ENCODE measurements at regions not wholly inside any gene's neighbourhood (a gene's known extent, or its start where the extent isn't known, plus 50 kb on each side); places are given as distances from the start of the nearest gene placed in this dataset.
"Not testable (repeated sequence)": the region's sequence is repeated elsewhere in the genome, so short reads cannot be mapped to it uniquely, and the experiment has no call there.

DNA sequence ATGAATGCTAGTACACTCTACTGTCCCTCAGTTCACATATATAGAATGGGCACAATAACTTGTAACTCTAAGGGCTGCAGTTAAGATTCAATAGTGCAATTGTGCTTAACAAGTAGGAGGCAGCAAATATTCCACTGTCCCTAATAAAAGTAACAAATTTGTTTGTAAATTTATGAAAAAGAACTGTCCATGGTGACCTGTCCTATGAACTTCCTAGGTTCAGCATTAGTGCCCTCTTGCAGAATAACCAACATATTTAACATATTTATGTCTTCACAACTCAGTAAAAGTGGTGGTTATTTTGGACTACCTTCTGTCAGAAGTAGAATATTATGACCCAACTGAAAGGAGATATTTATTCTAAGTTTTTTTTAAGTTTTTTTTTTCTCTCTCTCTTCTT, 327.8 kb downstream of the CENPW start:
- DNase-seq (ENCODE audit: low spot score): no peak

DNA sequence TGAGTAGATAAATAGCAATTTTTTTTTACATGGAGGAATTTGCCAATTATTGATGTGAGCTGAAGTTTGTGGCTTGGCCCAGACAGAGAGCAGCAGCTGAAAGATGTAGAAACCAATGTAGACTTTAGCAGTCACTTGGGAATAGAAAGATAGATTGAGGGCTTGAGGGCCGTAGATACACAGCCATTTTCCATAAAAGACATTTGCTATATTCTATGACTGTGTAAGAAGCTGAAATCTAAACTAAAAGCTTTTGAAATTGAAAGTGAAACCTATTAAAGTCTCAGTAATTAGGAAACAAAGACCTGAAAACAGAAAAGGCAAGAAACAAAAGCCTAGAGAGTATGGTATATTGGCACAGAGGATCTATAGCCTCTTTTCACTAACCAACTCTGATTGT, 332.7 kb downstream of the CENPW start:
- DNase-seq (ENCODE audit: low spot score): no peak

GRCh38 chr6:126673749-126674148, 333.8 kb downstream of the CENPW start:
- not testable (repeated sequence) for DNase-seq (ENCODE audit: low spot score)

- DNase-seq (ENCODE audit: low spot score): no peak
Observed at GRCh38 chr6:126682440-126682839, 342.5 kb downstream of the CENPW start.

DNA sequence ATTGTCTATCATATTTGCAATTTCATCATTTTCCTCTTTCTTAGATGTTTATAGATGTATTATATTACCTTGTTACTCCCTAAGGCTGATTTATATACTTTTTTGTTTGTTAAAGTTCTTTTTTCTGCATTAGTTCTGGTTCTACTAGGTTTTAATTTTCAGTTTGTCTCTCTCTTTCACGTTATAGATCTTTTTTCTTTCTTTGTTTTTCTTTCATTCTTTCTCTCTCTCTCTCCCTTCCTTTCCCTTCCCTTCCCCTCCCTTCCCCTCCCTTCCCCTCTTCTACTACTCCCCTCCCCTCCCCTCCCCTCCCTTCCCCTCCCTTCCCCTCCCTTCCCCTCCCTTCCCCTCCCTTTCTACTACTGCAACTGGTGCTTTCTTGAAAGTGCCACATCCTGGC, 345.3 kb downstream of the CENPW start:
- DNase-seq (ENCODE audit: low spot score): no peak

- no peak for DNase-seq (ENCODE audit: low spot score)
Observed at GRCh38 chr6:126696921-126697693, 357.2 kb downstream of the CENPW start.

GRCh38 chr6:126698732-126699240, 358.9 kb downstream of the CENPW start:
- DNase-seq (ENCODE audit: low spot score): no peak

DNA sequence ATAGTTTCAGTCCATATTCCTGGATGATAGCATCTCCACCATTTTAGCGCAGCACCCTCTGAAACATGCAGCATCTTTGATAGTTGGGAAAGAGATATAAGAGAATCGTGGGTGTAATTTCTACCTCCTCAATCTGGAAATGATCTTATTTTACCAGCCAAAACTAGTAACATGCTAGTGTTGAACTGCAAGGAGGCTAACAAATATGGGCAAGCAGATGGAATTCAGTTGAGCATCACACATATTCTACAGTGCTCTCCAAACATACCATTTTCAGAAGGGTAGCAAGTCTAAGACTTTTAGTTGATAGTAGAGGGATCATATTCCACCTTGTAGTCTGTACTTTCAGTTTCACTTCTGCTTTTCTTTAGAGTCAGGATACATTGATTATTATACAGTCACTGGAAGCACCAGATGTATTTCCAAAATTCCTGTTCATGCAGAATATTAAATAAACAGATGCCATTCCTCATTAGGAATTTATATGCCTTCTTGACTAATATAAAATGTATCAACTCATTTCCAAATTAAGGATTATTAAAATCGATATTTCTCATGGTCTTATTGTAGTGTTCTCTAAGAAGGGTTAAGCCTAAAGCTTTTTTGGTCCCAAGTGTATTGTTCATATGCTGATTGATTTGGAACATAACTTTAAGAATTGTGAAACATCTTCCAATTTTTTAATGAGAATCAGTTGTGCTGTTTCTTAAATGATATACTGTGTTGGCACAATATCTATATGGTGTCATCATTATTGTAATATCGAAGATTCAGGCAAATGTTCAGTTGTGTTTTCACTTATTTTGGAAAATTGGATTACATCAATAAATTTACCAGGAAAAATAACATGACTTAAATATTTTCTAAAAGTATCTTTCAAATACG, 362.0 kb downstream of the CENPW start:
- no peak for DNase-seq (ENCODE audit: low spot score)

GRCh38 chr6:126716032-126716431, 376.1 kb downstream of the CENPW start:
- no peak for DNase-seq (ENCODE audit: low spot score)

DNA sequence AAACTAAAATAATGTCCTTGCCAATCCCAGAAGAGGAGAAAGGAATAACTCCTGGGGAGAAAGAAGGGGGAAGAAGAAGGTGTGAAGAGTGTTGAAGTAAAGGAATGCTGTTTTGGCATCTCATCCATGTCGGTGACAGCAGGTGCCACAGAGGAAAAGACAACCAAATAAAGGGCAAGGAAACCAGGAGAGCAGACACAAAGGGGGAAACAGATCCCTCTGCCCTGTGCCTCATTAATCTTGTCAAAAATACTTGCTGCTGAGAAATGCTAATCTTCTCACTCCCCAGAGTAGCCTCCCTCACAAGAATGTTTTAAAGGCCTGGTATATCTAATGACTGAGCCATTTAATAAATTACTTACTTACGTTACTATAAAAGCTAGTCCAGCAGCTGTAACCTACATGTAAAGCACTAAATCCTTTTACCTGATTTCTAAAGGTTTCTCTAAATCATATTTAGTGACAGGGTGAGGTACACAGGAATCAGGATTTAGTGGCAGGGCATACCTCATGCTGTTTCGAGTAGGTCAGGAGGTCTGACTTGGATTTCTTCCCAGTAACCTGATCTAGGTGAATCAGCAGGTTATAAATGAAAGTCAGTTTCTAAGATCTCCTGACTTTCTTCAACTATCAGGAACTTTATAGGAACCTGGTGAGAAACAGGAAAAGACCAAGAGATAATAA, 377.1 kb downstream of the CENPW start:
- DNase-seq (ENCODE audit: low spot score): no peak

DNA sequence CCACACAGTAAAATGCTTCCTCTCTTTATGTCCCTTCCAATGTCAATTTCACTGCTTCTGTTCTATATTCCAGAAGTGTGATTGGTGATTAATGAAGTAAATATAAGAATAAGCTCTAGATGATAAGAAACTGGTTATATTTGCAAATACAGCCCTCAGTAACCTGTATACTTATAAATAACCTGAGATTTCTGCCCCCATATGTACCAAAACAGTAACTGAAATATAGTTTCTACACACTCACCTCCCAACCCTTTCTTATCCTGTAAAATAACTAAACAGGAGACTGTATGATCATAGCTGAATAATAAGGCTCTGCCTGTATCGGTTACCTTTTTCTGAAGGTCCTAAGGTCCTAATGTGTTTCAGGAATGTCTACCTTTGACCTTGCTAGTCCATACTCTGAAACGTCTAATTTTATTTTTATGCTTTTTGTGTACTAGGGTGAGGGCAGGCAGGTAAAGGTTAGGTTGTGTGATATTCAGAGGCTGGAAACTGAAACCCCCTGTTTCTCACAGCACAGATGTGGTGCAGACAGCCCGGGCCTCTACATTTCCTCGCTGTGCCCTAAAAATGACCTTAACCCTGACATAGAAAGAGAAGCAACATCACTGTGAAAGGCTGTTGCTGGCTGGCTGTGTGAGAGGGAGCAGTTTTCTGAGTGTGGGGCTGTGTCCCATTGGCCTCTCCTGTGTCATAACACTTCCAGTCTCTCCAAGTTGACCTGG, 378.8 kb downstream of the CENPW start:
- no peak for DNase-seq (ENCODE audit: low spot score)

DNA sequence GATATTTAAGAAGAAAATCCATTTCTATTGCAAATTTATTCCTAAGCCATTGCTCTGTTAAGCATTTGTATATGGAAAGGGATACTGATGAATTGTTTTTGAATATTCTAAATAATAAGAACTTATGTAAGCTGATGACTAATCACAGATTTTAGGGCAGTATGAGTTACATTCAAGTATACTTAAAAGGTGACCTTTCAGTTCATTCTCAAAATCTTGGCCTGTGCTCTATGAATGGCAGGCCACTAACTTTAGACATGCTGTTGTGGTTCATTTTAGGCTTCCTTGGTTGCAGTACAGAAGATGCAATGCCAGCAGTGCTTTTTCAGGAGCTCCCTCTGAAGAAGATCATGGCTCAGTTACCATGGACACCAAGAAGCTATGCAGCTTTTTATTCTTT, 380.4 kb downstream of the CENPW start:
- no peak for DNase-seq (ENCODE audit: low spot score)

GRCh38 chr6:126721581-126722160, 381.8 kb downstream of the CENPW start:
- no peak for DNase-seq (ENCODE audit: low spot score)

DNA sequence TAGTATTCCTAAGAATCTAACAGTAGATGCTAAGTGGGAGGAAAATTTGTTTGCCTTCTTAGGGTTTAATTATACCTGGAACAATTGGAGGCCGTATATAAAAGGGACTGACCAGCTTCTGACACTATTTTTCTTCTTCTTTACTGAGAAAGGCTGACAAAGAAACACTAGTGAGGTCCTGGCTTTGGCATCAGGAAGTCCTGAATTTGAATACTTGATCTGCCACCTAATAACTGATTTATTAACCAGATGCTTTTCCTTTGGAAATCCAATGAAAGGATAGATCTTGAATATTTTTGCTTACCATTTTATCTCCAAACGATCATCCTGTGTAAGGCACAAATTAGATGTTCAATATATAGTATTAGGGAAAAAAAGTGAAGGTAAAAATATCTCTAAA, 382.5 kb downstream of the CENPW start:
- DNase-seq (ENCODE audit: low spot score): no peak

DNA sequence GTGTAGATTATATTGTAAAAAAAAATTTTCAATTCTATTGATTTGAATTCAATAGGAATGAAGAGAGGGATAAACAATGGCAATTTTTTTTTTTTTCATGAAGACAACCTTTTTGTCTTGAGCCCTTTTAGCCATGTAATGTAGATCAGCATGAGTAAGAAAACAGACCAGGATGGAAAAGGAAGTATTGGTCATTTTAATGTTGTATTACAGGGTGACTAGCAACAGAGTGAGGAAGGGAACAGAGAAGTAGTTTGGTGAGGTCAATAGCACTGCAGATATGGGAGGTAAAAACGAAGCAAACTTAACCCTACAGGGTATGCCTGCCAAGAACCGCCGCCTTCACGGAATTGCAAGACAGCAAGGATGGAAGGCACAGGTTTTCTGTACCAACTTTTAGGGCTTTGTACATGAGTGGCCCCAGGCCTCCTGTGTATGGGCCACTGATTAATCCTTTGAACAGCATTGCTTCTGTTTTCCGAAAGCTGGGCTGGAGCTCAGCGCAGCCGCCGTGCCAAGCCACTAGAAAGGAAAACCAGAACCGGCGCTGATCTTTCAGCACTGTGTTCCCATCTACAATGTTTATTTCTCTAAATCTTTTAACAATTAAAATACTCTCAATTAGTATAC, 383.7 kb downstream of the CENPW start:
- no peak for DNase-seq (ENCODE audit: low spot score)

GRCh38 chr6:126724821-126725220, 384.9 kb downstream of the CENPW start:
- DNase-seq (ENCODE audit: low spot score): no peak

- not testable (repeated sequence) for DNase-seq (ENCODE audit: low spot score)
Observed at GRCh38 chr6:126726454-126726853, 386.5 kb downstream of the CENPW start.

GRCh38 chr6:126738146-126738545, 380.3 kb upstream of the RSPO3 start:
- no peak for DNase-seq (ENCODE audit: low spot score)

- no peak for DNase-seq (ENCODE audit: low spot score)
Observed at GRCh38 chr6:126738641-126739040, 379.8 kb upstream of the RSPO3 start.

DNA sequence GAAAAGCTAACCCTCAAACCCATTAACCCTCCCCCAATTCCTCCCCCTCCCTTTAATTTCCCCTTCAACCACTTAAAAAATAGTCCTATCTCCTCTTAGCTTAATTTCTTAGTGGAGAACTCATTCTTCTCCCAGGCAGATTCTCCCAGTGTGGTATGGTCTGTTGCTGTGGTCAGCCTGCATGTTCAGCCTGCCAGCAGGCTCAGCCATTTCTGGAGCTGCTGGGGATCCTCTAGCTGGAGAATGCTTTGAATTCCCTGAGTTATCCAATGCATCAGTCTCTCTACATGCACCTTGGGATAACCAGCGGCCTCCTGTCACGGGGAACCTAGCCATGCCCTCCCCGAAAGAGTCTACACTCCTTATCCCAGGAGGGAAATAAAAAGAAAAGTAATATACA, 375.4 kb upstream of the RSPO3 start:
- no peak for DNase-seq (ENCODE audit: low spot score)
